Type B pancreatic cell (in vitro differentiated cells): ENCODE measurements at regions not wholly inside any gene's neighbourhood (a gene's known extent, or its start where the extent isn't known, plus 50 kb on each side); places are given as distances from the start of the nearest gene placed in this dataset.
"Not testable (repeated sequence)": the region's sequence is repeated elsewhere in the genome, so short reads cannot be mapped to it uniquely, and the experiment has no call there.

Experiments used
- DNase-seq: peaks from one replicate; pipeline ENCODE4 v3.0.0; 2021; ENCODE audit warnings: mixed read lengths; ENCODE audit not compliant: unreplicated experiment; ENCODE audit errors: extremely low spot score
- H3K27ac Mint-ChIP-seq: 2 replicates; pipeline ENCODE4 v1.8.0; 2021; ENCODE audit warnings: mild to moderate bottlenecking, mixed read lengths
- H3K27me3 Mint-ChIP-seq: 2 replicates; pipeline ENCODE4 v1.8.0; 2021; ENCODE audit warnings: mixed read lengths
- H3K36me3 Mint-ChIP-seq: 2 replicates; pipeline ENCODE4 v1.8.0; 2021; ENCODE audit warnings: mixed read lengths
- H3K4me1 Mint-ChIP-seq: one replicate; pipeline ENCODE4 v1.8.0; 2021; ENCODE audit warnings: mixed read lengths; ENCODE audit not compliant: unreplicated experiment
- H3K4me3 Mint-ChIP-seq: 2 replicates; pipeline ENCODE4 v1.8.0; 2021; ENCODE audit warnings: mild to moderate bottlenecking, mixed read lengths
- H3K9me3 Mint-ChIP-seq: 2 replicates; pipeline ENCODE4 v1.8.0; 2021; ENCODE audit warnings: mixed read lengths

GRCh38 chr14:19169561-19170362 is 202.5 kb downstream of the POTEM start:
- not testable (repeated sequence) for H3K4me1 Mint-ChIP-seq, H3K36me3 Mint-ChIP-seq, H3K27ac Mint-ChIP-seq, H3K9me3 Mint-ChIP-seq, H3K27me3 Mint-ChIP-seq, DNase-seq, H3K4me3 Mint-ChIP-seq

- not testable (repeated sequence) for H3K4me3 Mint-ChIP-seq, H3K27me3 Mint-ChIP-seq, H3K4me1 Mint-ChIP-seq, H3K36me3 Mint-ChIP-seq, H3K9me3 Mint-ChIP-seq, DNase-seq, H3K27ac Mint-ChIP-seq
Measured at GRCh38 chr14:19172745-19173144, 205.5 kb downstream of the POTEM start.

GRCh38 chr14:19173188-19173587 is 206.0 kb downstream of the POTEM start:
- H3K4me1 Mint-ChIP-seq, DNase-seq, H3K9me3 Mint-ChIP-seq, H3K4me3 Mint-ChIP-seq, H3K36me3 Mint-ChIP-seq, H3K27ac Mint-ChIP-seq, H3K27me3 Mint-ChIP-seq: not testable (repeated sequence)

GRCh38 chr14:19177435-19177834 is 210.2 kb downstream of the POTEM start:
- H3K36me3 Mint-ChIP-seq, H3K27me3 Mint-ChIP-seq, H3K4me3 Mint-ChIP-seq, H3K4me1 Mint-ChIP-seq, H3K27ac Mint-ChIP-seq, H3K9me3 Mint-ChIP-seq, DNase-seq: not testable (repeated sequence)

GRCh38 chr14:19180297-19180696 is 213.1 kb downstream of the POTEM start:
- not testable (repeated sequence) for DNase-seq, H3K27me3 Mint-ChIP-seq, H3K4me1 Mint-ChIP-seq, H3K4me3 Mint-ChIP-seq, H3K36me3 Mint-ChIP-seq, H3K27ac Mint-ChIP-seq, H3K9me3 Mint-ChIP-seq

GRCh38 chr14:19180881-19181280 is 213.6 kb downstream of the POTEM start:
- not testable (repeated sequence) for H3K27ac Mint-ChIP-seq, H3K4me1 Mint-ChIP-seq, DNase-seq, H3K36me3 Mint-ChIP-seq, H3K9me3 Mint-ChIP-seq, H3K4me3 Mint-ChIP-seq, H3K27me3 Mint-ChIP-seq

GRCh38 chr14:19195146-19195545 is 227.9 kb downstream of the POTEM start:
- H3K9me3 Mint-ChIP-seq, H3K4me1 Mint-ChIP-seq: not testable (repeated sequence)

GRCh38 chr14:19197488-19198234 is 230.4 kb downstream of the POTEM start:
- not testable (repeated sequence) for H3K27me3 Mint-ChIP-seq, H3K4me1 Mint-ChIP-seq, DNase-seq, H3K4me3 Mint-ChIP-seq, H3K36me3 Mint-ChIP-seq, H3K27ac Mint-ChIP-seq, H3K9me3 Mint-ChIP-seq

More at GRCh38 chr14:19195146-19195545, 227.9 kb downstream of the POTEM start:
- H3K27me3 Mint-ChIP-seq, H3K4me3 Mint-ChIP-seq, H3K27ac Mint-ChIP-seq, H3K36me3 Mint-ChIP-seq, DNase-seq: not testable (repeated sequence)

GRCh38 chr14:19198341-19198740 is 231.1 kb downstream of the POTEM start:
- H3K4me3 Mint-ChIP-seq, H3K27ac Mint-ChIP-seq, H3K27me3 Mint-ChIP-seq, H3K4me1 Mint-ChIP-seq, H3K36me3 Mint-ChIP-seq, H3K9me3 Mint-ChIP-seq, DNase-seq: not testable (repeated sequence)

GRCh38 chr14:19201394-19202052 is 232.6 kb downstream of the POTEG start:
- H3K4me3 Mint-ChIP-seq, DNase-seq, H3K27me3 Mint-ChIP-seq, H3K27ac Mint-ChIP-seq, H3K4me1 Mint-ChIP-seq, H3K9me3 Mint-ChIP-seq, H3K36me3 Mint-ChIP-seq: not testable (repeated sequence)

- H3K27ac Mint-ChIP-seq, H3K36me3 Mint-ChIP-seq, H3K27me3 Mint-ChIP-seq, H3K4me1 Mint-ChIP-seq, H3K9me3 Mint-ChIP-seq, DNase-seq, H3K4me3 Mint-ChIP-seq: not testable (repeated sequence)
Measured at GRCh38 chr14:19202053-19202442, 232.1 kb downstream of the POTEG start.

GRCh38 chr14:19203250-19203972 is 230.7 kb downstream of the POTEG start:
- DNase-seq, H3K27ac Mint-ChIP-seq, H3K9me3 Mint-ChIP-seq, H3K36me3 Mint-ChIP-seq, H3K4me1 Mint-ChIP-seq, H3K4me3 Mint-ChIP-seq, H3K27me3 Mint-ChIP-seq: not testable (repeated sequence)

GRCh38 chr14:19204827-19205226 is 229.3 kb downstream of the POTEG start:
- H3K4me3 Mint-ChIP-seq, H3K4me1 Mint-ChIP-seq, H3K27ac Mint-ChIP-seq, H3K9me3 Mint-ChIP-seq, H3K36me3 Mint-ChIP-seq, DNase-seq, H3K27me3 Mint-ChIP-seq: not testable (repeated sequence)
